ENCODE measurements at regions not wholly inside any gene's neighbourhood (a gene's known extent, or its start where the extent isn't known, plus 50 kb on each side); places are given as distances from the start of the nearest gene placed in this dataset.

GRCh38 chr13:62040078-62040477, 624.4 kb upstream of the PCDH20 start:
- no peaks in the 10 kb centered on the region for H3K9me3 ChIP-seq (ENCODE audit: control insufficient read depth, insufficient read depth, low read length)
- CTCF ChIA-PET, result no interaction called here
- H3K27ac ChIP-seq (ENCODE audit: low read depth, low read length), result no peak overlapping the region
- POLR2A ChIA-PET, result no interaction called here
- no peak overlapping the region for H3K4me3 ChIP-seq (ENCODE audit: low read depth, low read length)
- no peak for DNase-seq (ENCODE audit: low read depth, low spot score)
- no peak for TF ChIP-seq CTCF (IDR thresholded peaks at IDR 0.05; ENCODE audit: low read depth, low read length)
- H3K27me3 ChIP-seq (ENCODE audit: control insufficient read depth, insufficient read depth, low read length), result no peaks in the 10 kb centered on the region

GRCh38 chr13:62038214-62038613, 622.6 kb upstream of the PCDH20 start:
- Histone ChIP-seq H3K27me3 (ENCODE audit: control insufficient read depth, insufficient read depth, low read length) (no peaks in the 10 kb centered on the region), H3K9me3 (ENCODE audit: control insufficient read depth, insufficient read depth, low read length) (no peaks in the 10 kb centered on the region), H3K4me3 (ENCODE audit: low read depth, low read length) (no peak overlapping the region), H3K27ac (ENCODE audit: low read depth, low read length) (no peak overlapping the region)
- POLR2A ChIA-PET, result no interaction called here
- CTCF ChIA-PET, result no interaction called here
- TF ChIP-seq CTCF (IDR thresholded peaks at IDR 0.05; ENCODE audit: low read depth, low read length), result no peak
- DNase-seq (ENCODE audit: low read depth, low spot score), result no peak

GRCh38 chr13:62035981-62036380, 620.3 kb upstream of the PCDH20 start:
- POLR2A ChIA-PET, result no interaction called here
- no peak overlapping the region for H3K4me3 ChIP-seq (ENCODE audit: low read depth, low read length)
- H3K27me3 ChIP-seq (ENCODE audit: control insufficient read depth, insufficient read depth, low read length), result no peaks in the 10 kb centered on the region
- H3K9me3 ChIP-seq (ENCODE audit: control insufficient read depth, insufficient read depth, low read length), result no peaks in the 10 kb centered on the region
- no peak for TF ChIP-seq CTCF (IDR thresholded peaks at IDR 0.05; ENCODE audit: low read depth, low read length)
- no peak overlapping the region for H3K27ac ChIP-seq (ENCODE audit: low read depth, low read length)
- CTCF ChIA-PET, result no interaction called here
- no peak for DNase-seq (ENCODE audit: low read depth, low spot score)

GRCh38 chr13:62033934-62034333, 618.3 kb upstream of the PCDH20 start:
- no peak for TF ChIP-seq CTCF (IDR thresholded peaks at IDR 0.05; ENCODE audit: low read depth, low read length)
- Histone ChIP-seq H3K4me3 (ENCODE audit: low read depth, low read length) (no peak overlapping the region), H3K27ac (ENCODE audit: low read depth, low read length) (no peak overlapping the region), H3K27me3 (ENCODE audit: control insufficient read depth, insufficient read depth, low read length) (no peaks in the 10 kb centered on the region), H3K9me3 (ENCODE audit: control insufficient read depth, insufficient read depth, low read length) (no peaks in the 10 kb centered on the region)
- POLR2A ChIA-PET, result no interaction called here
- CTCF ChIA-PET, result no interaction called here
- DNase-seq (ENCODE audit: low read depth, low spot score), result no peak

GRCh38 chr13:62022369-62022768, 606.7 kb upstream of the PCDH20 start:
- CTCF ChIA-PET, result interaction anchor here (1.5 kb wide), 1 partner anchor 10 kb away, joined by 3 read pairs; no protein-coding TSS in a partner anchor
- H3K9me3 ChIP-seq (ENCODE audit: control insufficient read depth, insufficient read depth, low read length), result no peaks in the 10 kb centered on the region

More at GRCh38 chr13:62022369-62022768, 606.7 kb upstream of the PCDH20 start:
- POLR2A ChIA-PET, result no interaction called here
- DNase-seq (ENCODE audit: low read depth, low spot score), result no peak
- TF ChIP-seq CTCF (IDR thresholded peaks at IDR 0.05; ENCODE audit: low read depth, low read length), result no peak
- Histone ChIP-seq H3K27me3 (ENCODE audit: control insufficient read depth, insufficient read depth, low read length) (no peaks in the 10 kb centered on the region), H3K4me3 (ENCODE audit: low read depth, low read length) (no peak overlapping the region), H3K27ac (ENCODE audit: low read depth, low read length) (no peak overlapping the region)

Measured in AG04450 (cell line).